GM18870 (cell line): ENCODE measurements at regions not wholly inside any gene's neighbourhood (a gene's known extent, or its start where the extent isn't known, plus 50 kb on each side); places are given as distances from the start of the nearest gene placed in this dataset.

ENCODE experiments used
- ATAC-seq: cut with Tn5 transposase; IDR thresholded peaks from one replicate; pipeline ENCODE4 v1.9.1; 2021; ENCODE audit warnings: moderate library complexity; ENCODE audit not compliant: unreplicated experiment

- peak; percentile 92 for ATAC-seq
Measured at GRCh38 chr7:20021831-20022230, 195.4 kb downstream of the MACC1 start.

- ATAC-seq: no peak
Measured at GRCh38 chr7:20021066-20021465, 196.1 kb downstream of the MACC1 start.

DNA sequence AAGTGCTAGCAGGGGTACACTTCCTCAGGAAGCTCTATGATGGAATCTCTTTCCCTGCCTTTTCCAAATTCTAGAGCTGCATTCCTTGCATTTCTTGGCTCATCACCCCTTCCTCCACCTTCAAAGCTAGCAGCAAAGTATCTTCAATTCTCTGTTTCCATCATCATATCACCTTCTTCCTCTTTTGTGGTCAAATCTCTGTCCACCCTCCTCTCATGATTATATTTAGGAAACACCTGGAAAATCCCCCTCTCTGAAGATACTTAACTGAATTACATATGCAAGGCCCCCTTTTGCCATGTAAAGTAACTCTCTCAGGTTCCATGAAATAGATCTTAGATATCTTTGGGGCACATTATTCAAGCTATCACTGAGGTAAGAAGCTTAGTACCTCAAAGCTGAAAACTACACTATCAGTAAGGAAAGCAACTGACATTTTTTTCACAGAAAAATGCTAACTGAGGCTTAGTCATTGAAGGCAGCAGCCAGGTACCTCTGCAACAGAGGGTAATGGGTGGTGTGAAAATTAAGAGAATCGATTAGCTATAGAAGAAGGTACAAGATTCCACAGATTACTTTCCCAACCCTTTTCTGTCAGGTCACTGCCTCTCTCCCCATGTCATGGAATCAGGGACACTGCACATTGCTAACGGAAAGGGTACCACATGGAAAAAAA is 197.3 kb downstream of the MACC1 start:
- ATAC-seq: peak; percentile 69

DNA sequence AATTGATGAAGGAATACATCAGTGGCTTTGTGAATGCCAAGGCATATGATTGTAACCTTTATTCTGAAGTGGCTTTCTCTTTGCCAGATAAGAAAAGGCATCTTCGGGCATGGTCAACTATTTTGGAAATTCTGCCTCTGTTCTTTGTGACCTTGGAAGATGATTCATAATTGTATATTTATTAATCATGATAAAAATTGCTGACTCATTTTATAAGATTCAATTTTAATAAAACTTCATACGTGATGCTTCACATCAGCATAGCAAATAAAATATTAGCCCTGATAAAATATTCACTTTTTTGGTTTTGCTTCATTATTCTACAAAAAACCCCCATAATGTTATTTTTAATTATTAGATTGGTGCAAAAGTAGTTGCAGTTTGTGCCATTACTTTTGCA is 200.5 kb downstream of the MACC1 start:
- ATAC-seq: no peak

- no peak for ATAC-seq
Measured at GRCh38 chr7:20013536-20013935, 203.6 kb downstream of the MACC1 start.

DNA sequence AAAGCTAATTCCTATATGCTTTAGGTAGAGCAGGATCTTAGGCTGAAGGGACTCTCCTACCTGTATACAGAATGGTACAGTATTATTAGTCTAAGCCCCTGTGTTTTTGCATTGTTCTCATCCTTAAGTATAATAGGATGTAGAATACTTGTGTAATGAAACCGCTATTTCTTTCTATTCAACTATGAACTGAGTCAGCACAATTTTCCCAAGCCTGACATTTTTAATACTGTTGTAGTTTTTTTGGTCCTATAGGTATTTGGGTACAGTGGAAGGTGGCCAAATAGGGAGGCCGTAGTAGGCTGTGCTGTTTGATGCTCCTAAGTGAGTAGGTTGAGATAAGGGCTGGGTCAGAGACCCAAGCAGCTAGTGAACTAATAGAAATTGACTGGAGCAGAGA is 205.1 kb downstream of the MACC1 start:
- ATAC-seq: no peak

DNA sequence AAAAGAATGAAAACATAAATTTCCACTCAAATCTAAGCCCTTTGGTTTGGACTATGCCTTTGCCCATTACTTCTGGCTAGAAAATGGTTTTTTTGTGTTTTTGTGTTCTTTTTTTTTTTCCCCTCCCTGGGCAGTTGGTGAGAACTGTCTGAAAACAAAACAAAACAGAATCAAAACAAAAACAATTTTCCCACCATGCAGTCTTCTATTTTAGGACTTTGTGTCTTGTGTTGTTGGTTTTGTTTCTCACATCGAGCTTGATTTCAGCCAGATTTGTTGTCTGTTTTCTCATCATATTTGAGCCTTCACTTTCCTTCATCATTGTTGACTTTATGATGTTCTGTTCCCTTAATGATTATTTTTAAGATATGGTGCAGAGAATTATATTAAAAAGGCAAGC is 206.3 kb downstream of the MACC1 start:
- ATAC-seq: no peak

DNA sequence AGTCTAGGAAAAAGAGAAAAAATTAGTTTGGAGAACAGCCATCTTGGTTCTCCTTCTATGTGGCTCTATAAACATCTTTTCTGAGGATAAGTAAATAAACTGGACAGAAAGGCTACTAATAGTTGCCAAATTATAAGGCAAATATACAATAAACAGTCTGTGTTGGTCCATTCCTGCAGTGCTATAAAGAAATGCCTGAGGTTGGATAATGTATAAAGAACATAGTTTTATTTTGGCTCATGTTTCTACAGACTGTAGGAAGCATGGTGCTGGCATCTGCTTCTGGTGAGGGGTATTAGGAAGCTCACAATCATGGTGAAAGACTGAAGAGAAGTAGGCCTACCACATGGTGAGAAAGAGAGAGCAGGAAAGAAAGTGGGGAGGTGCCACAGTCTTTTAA is 209.7 kb downstream of the MACC1 start:
- no peak for ATAC-seq

GRCh38 chr7:20005081-20005480 is 212.1 kb downstream of the MACC1 start:
- no peak for ATAC-seq

- ATAC-seq: no peak
Measured at GRCh38 chr7:19999681-20000080, 217.5 kb downstream of the MACC1 start.

DNA sequence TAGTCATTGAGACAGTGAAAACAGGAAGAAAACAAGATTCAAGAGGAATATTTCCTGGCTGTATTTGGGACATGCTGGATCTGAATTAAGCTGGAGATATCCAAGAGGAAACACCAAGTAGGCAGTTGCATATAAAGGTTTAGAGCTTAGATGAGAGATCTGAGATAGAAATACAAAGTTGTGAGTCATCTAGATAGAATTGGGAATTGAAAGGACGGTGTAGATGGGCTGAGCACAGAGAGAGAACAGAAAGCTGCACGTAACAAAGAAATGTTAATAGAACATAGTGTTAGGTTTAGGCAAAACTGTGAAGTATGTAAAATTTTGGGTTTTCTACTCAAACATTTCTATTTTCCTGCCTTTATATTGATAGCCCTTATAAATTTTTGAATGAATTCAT is 218.5 kb upstream of the TMEM196 start:
- ATAC-seq: no peak

- ATAC-seq: no peak
Measured at GRCh38 chr7:19989906-19990305, 216.5 kb upstream of the TMEM196 start.

- ATAC-seq: no peak
Measured at GRCh38 chr7:19988860-19989259, 215.4 kb upstream of the TMEM196 start.

GRCh38 chr7:19984231-19984632 is 210.8 kb upstream of the TMEM196 start:
- ATAC-seq: no peak

- peak; percentile 51 for ATAC-seq
Measured at GRCh38 chr7:19982841-19983835, 209.7 kb upstream of the TMEM196 start.

GRCh38 chr7:19973581-19973980 is 200.2 kb upstream of the TMEM196 start:
- ATAC-seq: no peak

GRCh38 chr7:19972876-19973275 is 199.5 kb upstream of the TMEM196 start:
- no peak for ATAC-seq

DNA sequence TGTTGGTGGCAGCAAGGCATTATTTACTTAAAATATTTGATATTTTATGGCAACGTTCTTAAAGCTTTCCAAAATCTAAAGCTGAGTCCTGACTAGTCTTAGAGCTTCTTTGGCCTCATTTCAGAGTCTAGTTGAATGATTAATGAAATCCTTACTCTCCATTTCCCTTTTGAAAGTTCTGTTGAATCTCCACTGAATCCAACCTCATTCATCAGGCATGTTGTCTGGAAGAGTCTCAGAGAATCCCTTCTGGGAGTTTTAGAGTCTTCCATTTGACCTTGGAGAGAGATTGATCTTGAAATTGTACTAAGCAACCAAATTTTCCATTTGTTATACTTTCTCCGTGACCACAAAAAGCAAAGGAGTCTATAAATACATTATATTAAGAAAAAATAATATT is 198.5 kb upstream of the TMEM196 start:
- ATAC-seq: no peak

- no peak for ATAC-seq
Measured at GRCh38 chr7:19970514-19970913, 197.1 kb upstream of the TMEM196 start.

DNA sequence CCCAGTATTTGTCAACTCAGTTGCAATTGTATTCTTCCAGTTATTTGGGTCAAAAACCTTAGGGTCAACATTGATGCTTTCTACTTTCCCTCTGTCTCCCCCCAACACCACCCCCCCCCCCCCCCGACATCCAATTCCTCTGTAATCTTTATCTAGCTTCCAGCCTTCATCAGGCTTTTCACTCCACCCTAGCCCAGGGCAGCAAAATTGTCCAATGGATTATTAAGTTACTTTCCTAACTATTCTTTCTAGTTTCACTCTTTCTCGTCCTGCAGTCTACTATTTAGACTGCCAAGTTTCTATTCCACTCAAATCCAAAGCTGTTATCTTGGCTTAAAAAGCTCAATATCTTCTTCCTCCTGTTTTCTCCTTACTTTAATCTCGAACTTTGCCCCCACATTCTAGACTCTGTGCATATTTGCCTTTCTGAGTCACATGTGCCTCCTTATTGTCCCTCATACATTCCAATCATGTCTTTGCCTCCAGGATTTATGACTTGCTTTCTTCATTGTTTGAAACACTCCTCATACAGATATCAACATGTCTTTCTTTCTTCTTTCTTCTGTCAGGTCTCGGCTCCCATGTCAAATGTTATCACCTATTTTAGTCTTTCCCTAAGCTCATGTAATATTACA is 196.6 kb upstream of the TMEM196 start:
- ATAC-seq: no peak

DNA sequence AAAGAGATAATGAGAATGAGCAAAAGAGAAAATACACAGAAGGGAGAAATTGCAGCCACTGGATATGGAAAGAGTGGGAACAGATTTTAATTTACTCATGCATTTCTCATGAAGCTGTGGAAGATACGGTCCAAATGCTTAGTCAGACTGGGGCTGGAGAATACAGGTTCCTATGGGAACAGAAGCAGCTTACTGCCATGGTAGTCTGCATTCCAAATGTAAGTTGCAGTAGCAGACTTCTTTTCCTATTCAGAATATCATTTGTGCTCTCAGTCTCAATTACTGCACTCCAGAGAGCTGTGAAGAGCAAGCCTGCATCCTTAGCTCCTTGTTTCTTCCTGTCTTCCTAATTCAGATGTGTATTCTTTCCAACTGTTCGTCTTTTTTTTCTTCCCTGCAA is 190.8 kb upstream of the TMEM196 start:
- ATAC-seq: no peak

GRCh38 chr7:19963695-19964094 is 190.3 kb upstream of the TMEM196 start:
- no peak for ATAC-seq
